GM12864 (cell line): ENCODE measurements at regions not wholly inside any gene's neighbourhood (a gene's known extent, or its start where the extent isn't known, plus 50 kb on each side); places are given as distances from the start of the nearest gene placed in this dataset.

Experiments used
- DNase-seq: peaks from one replicate; pipeline ENCODE4 v3.0.0-alpha.2; 2011; ENCODE audit warnings: low read depth
- H3K4me3 ChIP-seq: 2 replicates; pipeline ENCODE4 v1.5.1; 2011; ENCODE audit warnings: mild to moderate bottlenecking, low read depth, low read length, control low read depth
- CTCF ChIP-seq: IDR thresholded peaks from 2 replicates; pipeline ENCODE4 v1.5.1; 2011; ENCODE audit warnings: low read depth, mild to moderate bottlenecking, moderate library complexity, low read length, control low read depth, inconsistent platforms; ENCODE audit errors: missing control alignments

GRCh38 chr13:81762449-81762848, 1421.5 kb upstream of the SPRY2 start:
- DNase-seq: no peak
- no peak for TF ChIP-seq CTCF
- no peak overlapping the region for H3K4me3 ChIP-seq

- DNase-seq: no peak
- no peak overlapping the region for H3K4me3 ChIP-seq
- TF ChIP-seq CTCF: no peak
Measured at GRCh38 chr13:81760316-81760715, 1419.4 kb upstream of the SPRY2 start.

- no peak for TF ChIP-seq CTCF
- H3K4me3 ChIP-seq: no peak overlapping the region
- DNase-seq: no peak
Measured at GRCh38 chr13:81757348-81757970, 1416.5 kb upstream of the SPRY2 start.

GRCh38 chr13:81745391-81745790, 1404.5 kb upstream of the SPRY2 start:
- no peak for DNase-seq
- no peak overlapping the region for H3K4me3 ChIP-seq
- no peak for TF ChIP-seq CTCF

GRCh38 chr13:81738364-81738763, 1397.4 kb upstream of the SPRY2 start:
- no peak for DNase-seq
- no peak for TF ChIP-seq CTCF
- no peak overlapping the region for H3K4me3 ChIP-seq

GRCh38 chr13:81726037-81726726, 1385.3 kb upstream of the SPRY2 start:
- DNase-seq: no peak
- H3K4me3 ChIP-seq: no peak overlapping the region
- TF ChIP-seq CTCF: no peak

- no peak for TF ChIP-seq CTCF
- no peak for DNase-seq
Measured at GRCh38 chr13:81722456-81722855, 1381.5 kb upstream of the SPRY2 start.

More at GRCh38 chr13:81722456-81722855, 1381.5 kb upstream of the SPRY2 start:
- H3K4me3 ChIP-seq: no peak overlapping the region
